GM21529 (cell line): ENCODE measurements at regions not wholly inside any gene's neighbourhood (a gene's known extent, or its start where the extent isn't known, plus 50 kb on each side); places are given as distances from the start of the nearest gene placed in this dataset.
"Not testable (repeated sequence)": the region's sequence is repeated elsewhere in the genome, so short reads cannot be mapped to it uniquely, and the experiment has no call there.

ENCODE experiments used
- ATAC-seq: cut with Tn5 transposase; IDR thresholded peaks from one replicate; pipeline ENCODE4 v1.9.1; 2021; ENCODE audit not compliant: unreplicated experiment

DNA sequence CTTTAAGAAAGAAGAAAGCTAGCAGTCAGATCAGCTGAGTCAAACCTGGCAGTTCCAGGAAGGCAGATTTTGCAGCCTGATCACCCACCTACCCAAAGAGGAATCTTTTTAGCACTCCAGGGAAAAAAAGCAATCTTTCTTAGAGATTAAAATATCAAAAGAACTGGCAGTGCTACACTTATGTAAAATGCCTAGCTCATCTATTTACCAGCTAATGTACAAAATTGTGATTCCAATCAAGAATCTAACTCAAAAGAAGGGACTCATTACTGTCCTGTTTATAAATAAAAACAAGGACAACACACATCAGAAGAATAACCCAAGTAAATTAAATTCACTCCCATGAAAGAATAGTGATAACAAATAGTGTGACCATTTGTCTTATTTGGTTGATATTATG lies 222.4 kb upstream of the ERCC4 start:
- no peak for ATAC-seq

DNA sequence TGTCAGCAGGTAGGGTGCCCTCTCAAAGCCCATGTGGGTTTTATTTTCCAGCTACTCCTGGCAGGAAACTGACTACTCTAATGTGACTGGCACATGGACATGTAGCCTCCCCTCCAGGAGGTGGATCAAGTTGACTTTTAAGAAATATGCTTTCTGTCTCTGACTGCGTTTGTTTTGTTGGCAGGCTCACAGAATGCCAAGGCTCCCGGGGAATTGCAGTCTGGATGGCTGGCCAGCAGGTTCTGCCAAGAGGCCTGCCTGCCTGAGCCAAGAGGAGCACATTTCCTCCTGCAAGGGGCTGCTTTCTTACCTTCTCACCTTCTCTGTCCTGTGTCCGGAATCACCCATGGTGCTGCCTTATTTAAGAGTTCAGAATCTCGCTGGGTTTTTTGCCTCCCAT lies 217.3 kb upstream of the ERCC4 start:
- no peak for ATAC-seq

DNA sequence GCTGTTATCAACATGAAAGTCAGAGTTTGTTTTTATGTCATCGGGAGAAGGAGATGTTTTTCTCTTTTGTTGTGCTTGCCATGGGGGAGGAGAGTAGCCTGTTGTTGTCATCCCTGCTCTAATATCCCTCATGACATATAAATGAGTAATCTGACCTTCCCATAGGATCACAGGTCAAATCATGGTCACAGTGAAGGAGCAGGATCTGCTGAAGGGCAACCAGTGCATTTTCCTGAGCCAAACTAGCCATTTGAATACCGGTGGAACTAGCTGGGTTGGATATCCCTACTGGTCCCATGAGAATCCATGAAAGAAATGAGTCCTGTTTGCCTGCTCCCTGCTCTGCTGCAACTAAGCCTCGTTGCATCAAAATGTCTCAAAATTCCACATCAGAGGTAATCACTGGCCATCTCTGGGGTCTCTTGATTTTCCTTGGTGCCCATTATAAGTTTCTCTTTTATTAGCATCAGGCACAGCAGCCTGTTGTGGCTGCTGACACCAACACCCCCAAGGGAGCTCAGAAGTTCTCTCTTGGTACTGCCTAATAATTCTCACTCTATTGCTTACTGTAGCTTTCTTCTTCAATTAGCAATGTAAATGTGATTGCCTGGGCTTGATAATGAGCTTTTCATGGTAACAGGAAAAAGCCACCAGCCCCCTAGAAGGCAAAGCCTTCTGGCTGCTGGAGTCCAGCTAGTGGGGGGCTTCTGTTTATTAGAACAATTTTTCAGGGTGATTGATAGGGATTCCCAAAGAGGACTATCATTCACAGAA lies 211.4 kb upstream of the ERCC4 start:
- no peak for ATAC-seq

GRCh38 chr16:13718748-13719147 lies 201.2 kb upstream of the ERCC4 start:
- no peak for ATAC-seq

GRCh38 chr16:13727943-13728342 lies 192.0 kb upstream of the ERCC4 start:
- ATAC-seq: no peak

GRCh38 chr16:13733561-13733960 lies 186.4 kb upstream of the ERCC4 start:
- ATAC-seq: no peak

- ATAC-seq: not testable (repeated sequence)
Measured at GRCh38 chr16:13739621-13740373, 180.2 kb upstream of the ERCC4 start.

DNA sequence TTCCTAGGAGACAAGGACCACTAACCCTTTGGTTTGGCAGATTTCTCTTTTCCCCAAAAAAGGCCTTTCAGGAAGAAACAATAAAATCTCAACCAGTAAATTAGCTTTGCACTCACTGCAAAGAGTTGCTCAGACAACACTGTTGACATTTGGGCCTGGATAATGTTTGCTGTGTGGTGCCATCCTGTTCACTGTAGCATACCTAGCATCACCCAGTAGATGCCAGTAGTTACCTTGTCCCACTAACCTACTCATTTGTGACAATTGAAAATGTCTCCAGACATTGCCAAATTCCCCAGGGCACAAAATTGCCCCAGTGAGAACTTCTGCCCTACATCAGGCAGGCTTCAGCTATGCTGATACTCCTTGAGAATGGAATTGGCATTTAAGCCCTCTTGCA lies 177.0 kb upstream of the ERCC4 start:
- ATAC-seq: no peak

- ATAC-seq: no peak
Measured at GRCh38 chr16:13743571-13743970, 176.4 kb upstream of the ERCC4 start.

DNA sequence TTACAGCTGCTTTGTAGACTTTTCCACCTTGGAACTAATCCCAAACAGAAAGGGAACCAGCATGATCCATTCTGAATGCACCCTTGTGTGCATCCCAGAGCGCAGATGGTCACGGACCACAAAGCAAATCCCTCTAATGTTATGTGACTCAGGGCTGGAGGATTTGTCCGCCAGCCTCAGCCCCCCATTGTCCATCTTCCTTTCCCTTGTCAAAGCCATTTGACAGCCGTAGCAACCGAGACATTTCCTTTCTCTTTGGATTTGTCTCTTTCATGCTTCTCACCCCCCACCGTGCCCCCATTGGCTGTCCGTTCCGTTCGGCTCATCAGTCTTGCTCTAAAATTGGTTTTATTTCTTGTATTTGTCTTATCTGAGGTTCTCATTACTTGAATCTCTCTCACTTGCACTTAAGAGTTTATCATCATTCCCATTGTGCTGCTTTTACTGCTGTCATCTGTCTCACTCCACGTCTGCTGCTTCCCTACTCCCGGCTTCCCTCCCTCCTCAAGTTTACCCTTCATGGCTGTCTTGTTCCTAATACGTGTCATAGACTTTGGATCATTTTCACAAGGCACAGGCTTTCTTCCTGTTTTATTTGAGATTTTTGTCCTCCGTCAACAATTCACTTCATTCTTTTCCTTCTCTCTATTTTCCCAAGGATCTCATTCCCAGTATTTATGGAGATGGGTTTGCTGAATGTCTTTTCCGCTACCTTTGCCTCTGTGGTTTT lies 163.4 kb upstream of the ERCC4 start:
- no peak for ATAC-seq

DNA sequence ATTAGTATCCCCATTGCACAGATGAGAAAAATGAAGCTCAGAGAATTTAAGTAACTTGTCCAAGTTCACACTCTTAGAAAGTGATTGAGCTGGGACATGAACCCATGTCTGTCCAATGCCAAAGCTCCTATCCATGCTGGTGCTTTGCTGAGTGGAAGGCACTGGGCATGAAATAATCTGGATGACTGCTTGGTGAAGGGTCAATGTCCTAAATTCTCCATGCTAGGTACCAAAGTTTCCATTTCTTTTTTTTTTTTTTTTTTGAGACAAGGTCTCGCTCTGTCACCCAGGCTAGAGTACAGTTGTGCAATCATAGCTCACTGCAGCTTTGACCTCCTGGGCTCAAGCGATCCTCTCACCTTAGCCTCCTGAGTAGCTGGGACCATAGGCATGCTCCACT lies 153.6 kb upstream of the ERCC4 start:
- no peak for ATAC-seq

- ATAC-seq: no peak
Measured at GRCh38 chr16:13767215-13767614, 152.7 kb upstream of the ERCC4 start.

GRCh38 chr16:13768471-13768870 lies 151.5 kb upstream of the ERCC4 start:
- no peak for ATAC-seq

GRCh38 chr16:13770436-13770835 lies 149.5 kb upstream of the ERCC4 start:
- ATAC-seq: no peak

DNA sequence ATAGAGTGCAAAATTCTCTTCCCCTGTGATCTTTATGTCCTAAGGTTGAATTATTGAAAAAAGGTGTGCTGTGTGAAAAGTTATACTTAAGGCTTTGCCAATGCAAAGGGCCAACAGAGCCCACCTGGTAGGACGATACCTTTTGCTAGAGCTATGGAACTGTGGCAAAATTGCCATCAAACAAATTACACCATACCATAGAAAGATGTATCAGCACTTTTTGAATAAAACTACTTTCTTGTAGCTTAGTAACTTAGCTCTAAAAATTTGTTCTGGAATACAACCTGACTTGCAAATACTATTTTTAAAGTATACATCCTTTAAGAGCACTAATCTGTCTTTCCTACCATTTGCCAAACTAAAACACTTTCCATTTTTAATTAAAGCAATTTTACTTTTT lies 147.2 kb upstream of the ERCC4 start:
- ATAC-seq: no peak

- ATAC-seq: no peak
Measured at GRCh38 chr16:13779676-13780075, 140.3 kb upstream of the ERCC4 start.

DNA sequence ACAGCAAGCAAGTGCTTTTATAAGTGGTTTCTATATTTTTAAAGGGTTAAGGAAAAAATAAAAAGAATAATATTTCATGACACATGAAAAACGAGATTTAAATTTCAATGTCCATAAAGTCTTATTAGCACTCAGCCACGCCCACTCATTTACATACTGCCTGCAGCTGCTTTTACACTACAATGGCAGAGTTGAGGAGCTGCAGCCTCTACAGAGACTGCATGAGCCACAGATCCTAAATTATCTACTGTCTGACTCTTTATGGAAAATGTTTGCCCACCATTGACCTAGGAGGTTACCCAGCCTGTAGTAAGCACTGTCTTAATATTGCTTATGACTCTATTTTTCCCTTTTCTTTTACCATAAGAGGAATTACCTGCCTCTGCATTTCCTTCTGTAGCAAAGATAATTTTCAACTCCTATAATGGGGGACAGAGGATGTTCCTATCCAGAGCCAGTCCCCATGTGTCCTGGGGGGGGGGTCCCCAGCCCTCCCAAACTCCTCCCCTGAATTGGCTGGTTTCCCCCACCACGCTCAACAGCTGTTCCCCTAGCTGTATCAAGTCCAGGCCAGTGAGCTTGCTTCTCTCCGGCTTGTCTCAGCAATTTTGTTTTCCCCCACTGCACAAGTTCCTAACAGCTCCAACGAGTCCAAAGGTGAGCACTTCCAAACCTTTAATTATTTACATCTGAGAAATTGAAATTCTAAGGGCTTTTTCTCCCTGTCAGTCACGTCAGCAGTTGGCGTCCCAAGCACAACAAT lies 139.4 kb upstream of the ERCC4 start:
- no peak for ATAC-seq

DNA sequence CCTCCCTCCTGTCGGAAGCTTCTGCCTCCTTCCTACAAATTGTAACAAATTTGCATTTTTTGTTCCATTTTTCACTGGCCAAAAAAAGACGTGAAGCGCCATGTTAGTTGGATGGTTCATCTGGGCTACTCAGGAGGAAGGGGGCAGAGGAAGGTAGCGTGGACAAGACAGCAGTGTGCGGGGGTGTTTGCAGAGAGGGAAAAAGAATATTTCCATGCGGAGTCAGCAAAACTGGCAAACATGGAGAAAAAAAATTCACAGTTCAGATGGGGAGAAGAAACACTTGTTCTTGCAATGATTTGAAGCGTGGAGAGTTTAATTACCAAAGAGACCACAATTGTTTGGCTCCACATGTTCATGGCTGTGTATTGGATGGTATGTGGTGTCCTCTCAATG lies 138.8 kb upstream of the ERCC4 start:
- no peak for ATAC-seq

GRCh38 chr16:13781575-13782338 lies 138.2 kb upstream of the ERCC4 start:
- no peak for ATAC-seq

GRCh38 chr16:13791095-13791494 lies 128.9 kb upstream of the ERCC4 start:
- ATAC-seq: no peak
